SK-N-MC (cell line): ENCODE measurements at regions not wholly inside any gene's neighbourhood (a gene's known extent, or its start where the extent isn't known, plus 50 kb on each side); places are given as distances from the start of the nearest gene placed in this dataset.

Source experiments
- EZH2 ChIP-seq: fragments of 200-600 bp; sonication (generic); IDR thresholded peaks from one replicate; pipeline ENCODE4 v1.6.1; 2017; ENCODE audit warnings: antibody characterized with exemption
- FOXP2 ChIP-seq: optimal IDR thresholded peaks from 2 replicates; pipeline ENCODE3; 2011; ENCODE audit warnings: mild to moderate bottlenecking, moderate library complexity; ENCODE audit not compliant: insufficient read depth; ENCODE audit errors: extremely low read length, control extremely low read depth
- POLR2AphosphoS5 ChIP-seq: IDR thresholded peaks from 2 replicates; pipeline ENCODE4 v1.6.1; 2012; ENCODE audit warnings: mild to moderate bottlenecking, low read depth, low read length, borderline replicate concordance

GRCh38 chr11:98965358-98965757 lies 55.4 kb upstream of the CNTN5 start:
- TF ChIP-seq EZH2 (no peak), POLR2AphosphoS5 (no peak), FOXP2 (no peak)
